Tibial nerve (tissue), 4 donors: ENCODE measurements at regions not wholly inside any gene's neighbourhood (a gene's known extent, or its start where the extent isn't known, plus 50 kb on each side); places are given as distances from the start of the nearest gene placed in this dataset.

Experiments used
- DNase-seq, 2 donors: peaks; one replicate each; pipeline ENCODE4 v3.0.0-alpha.2; 2019; ENCODE audit warnings: low spot score in 2 of 2
- H3K27ac ChIP-seq, 4 donors: fragments of 200-600 bp; sonication (generic) in 3 of 4; one replicate each; pipeline ENCODE4 v1.5.1; 2017 to 2019; ENCODE audit warnings: mild to moderate bottlenecking in 1 of 4
- H3K27me3 ChIP-seq, 2 donors: fragments of 200-600 bp; sonication (generic) in 1 of 2; one replicate each; pipeline versions ENCODE4 v1.5.1 to v1.6.0; 2017 to 2019
- H3K36me3 ChIP-seq, 3 donors: fragments of 200-600 bp; sonication (generic); one replicate each; pipeline ENCODE4 v1.5.1; 2018 to 2019
- H3K4me1 ChIP-seq, 4 donors: fragments of 200-600 bp; sonication (generic) in 3 of 4; one replicate each; pipeline ENCODE4 v1.5.1; 2017 to 2019
- H3K4me3 ChIP-seq, 4 donors: fragments of 200-600 bp; sonication (generic) in 3 of 4; one replicate each; pipeline ENCODE4 v1.5.1; 2017 to 2019; ENCODE audit warnings: mild to moderate bottlenecking in 1 of 4, moderate library complexity in 1 of 4
- H3K9me3 ChIP-seq, 4 donors: fragments of 200-600 bp; sonication (generic) in 3 of 4; one replicate each; pipeline ENCODE4 v1.5.1; 2017 to 2019
- CTCF ChIP-seq, 5 experiments: fragments of 200-600 bp in 3 of 5; fragments of 450-650 bp in 2 of 5; sonication (generic) in 3 of 5; IDR thresholded peaks; one replicate each; pipeline ENCODE4 v1.5.1; 2016 to 2019; ENCODE audit warnings: antibody characterized with exemption in 5 of 5, mild to moderate bottlenecking in 3 of 5, moderate library complexity in 2 of 5
- EP300 ChIP-seq, 2 donors: sonication (generic); formaldehyde crosslinking; IDR thresholded peaks; one replicate each; pipeline ENCODE4 v1.6.1; 2017; ENCODE audit warnings: antibody characterized with exemption in 2 of 2, mild to moderate bottlenecking in 1 of 2
- POLR2A ChIP-seq, 2 donors: fragments of 450-650 bp; IDR thresholded peaks; one replicate each; pipeline ENCODE4 v1.6.1; 2017; ENCODE audit warnings: antibody characterized with exemption in 2 of 2, mild to moderate bottlenecking in 2 of 2, moderate library complexity in 2 of 2
- WGBS, 2 donors: methylation state at CpG; one replicate each; pipeline ENCODE4 v1.1.5; 2018; 5-methylcytosine and 5-hydroxymethylcytosine counted together

DNA sequence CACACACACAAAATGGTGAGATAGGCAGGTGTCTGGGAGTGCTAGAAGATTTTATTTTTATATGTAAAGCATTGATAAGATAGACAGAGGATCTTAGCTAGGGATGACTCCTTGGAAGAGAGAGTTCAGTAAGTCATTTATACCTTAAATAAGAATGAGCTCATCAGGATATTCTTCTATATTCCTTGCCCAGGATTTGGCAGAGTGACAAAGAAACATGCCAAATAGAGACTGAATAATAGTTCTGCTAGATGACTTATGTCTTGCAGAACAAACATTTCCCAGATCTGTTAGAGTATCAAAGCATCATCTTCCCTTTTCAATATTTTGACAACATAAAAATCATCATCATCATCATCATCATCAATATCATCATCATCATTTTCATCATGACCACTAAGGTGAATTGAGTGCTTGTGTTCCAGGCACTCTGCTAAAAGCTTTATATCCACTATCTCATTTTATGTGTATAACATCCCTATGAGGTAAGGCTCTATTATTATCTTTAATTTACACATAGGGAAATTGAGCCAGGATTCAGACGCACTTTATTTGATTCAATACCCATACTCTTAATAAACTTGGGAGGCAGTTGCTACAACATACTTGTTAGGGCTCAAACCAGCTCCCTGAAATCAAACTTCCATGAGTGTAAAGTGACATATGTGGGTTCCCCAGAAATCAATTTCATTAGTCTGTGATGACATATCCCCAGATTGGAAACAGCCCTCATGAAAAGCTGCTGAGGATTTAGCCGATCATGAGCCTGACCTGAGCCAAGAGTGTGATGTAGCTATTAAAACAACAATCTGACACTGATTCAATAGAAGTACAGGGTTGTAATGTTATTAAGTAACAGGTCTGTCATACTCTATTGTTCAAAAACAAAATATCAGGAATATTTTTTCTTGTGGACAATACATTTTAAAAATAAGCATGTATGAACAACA lies 176.3 kb upstream of the SEMA6A start:
- Histone ChIP-seq H3K4me1 (no peaks in the 10 kb centered on the region), H3K27ac (no peak overlapping the region), H3K27me3 (no peaks in the 10 kb centered on the region), H3K9me3 (no peaks in the 10 kb centered on the region), H3K4me3 (no peak overlapping the region), H3K36me3 (no peaks in the 10 kb centered on the region)
- no peak for DNase-seq
- 80 to 92% methylated on average over 2 of the region's 2 CpGs for WGBS, 2 donors
- TF ChIP-seq CTCF (IDR thresholded peaks at IDR 0.05) (no peak), EP300 (IDR thresholded peaks at IDR 0.05) (no peak), POLR2A (IDR thresholded peaks at IDR 0.05) (no peak)

- Histone ChIP-seq H3K4me3 (no peak overlapping the region), H3K36me3 (no peaks in the 10 kb centered on the region), H3K27me3 (no peaks in the 10 kb centered on the region), H3K9me3 (peaks cover 0 to 9% (median 0%) of the 10 kb centered on the region in 4 donors), H3K27ac (peak overlapping the region in 1 of 4 donors; percentile 28), H3K4me1 (no peaks in the 10 kb centered on the region)
- 58 to 64% methylated on average over 1 of the region's 1 CpG for WGBS, 2 donors
- TF ChIP-seq EP300 (IDR thresholded peaks at IDR 0.05) (no peak), CTCF (IDR thresholded peaks at IDR 0.05) (no peak), POLR2A (IDR thresholded peaks at IDR 0.05) (no peak)
- DNase-seq: peak in 1 of 2 donors; percentile 7
Measured at GRCh38 chr5:116747881-116748280, 173.3 kb upstream of the SEMA6A start.

GRCh38 chr5:116746668-116747067 lies 172.0 kb upstream of the SEMA6A start:
- no peaks in the 10 kb centered on the region for H3K27me3 ChIP-seq
- H3K36me3 ChIP-seq: no peaks in the 10 kb centered on the region
- no peak overlapping the region for H3K4me3 ChIP-seq
- peaks cover 0 to 9% (median 0%) of the 10 kb centered on the region in 4 donors for H3K9me3 ChIP-seq
- TF ChIP-seq CTCF (IDR thresholded peaks at IDR 0.05) (no peak), POLR2A (IDR thresholded peaks at IDR 0.05) (no peak), EP300 (IDR thresholded peaks at IDR 0.05) (no peak)
- no peak overlapping the region for H3K27ac ChIP-seq
- no peak for DNase-seq
- 68 to 77% methylated on average over 3 of the region's 3 CpGs for WGBS, 2 donors
- H3K4me1 ChIP-seq: no peaks in the 10 kb centered on the region

- Histone ChIP-seq H3K9me3 (peaks cover 0 to 9% (median 0%) of the 10 kb centered on the region in 4 donors), H3K36me3 (no peaks in the 10 kb centered on the region), H3K27ac (no peak overlapping the region), H3K27me3 (no peaks in the 10 kb centered on the region), H3K4me3 (no peak overlapping the region), H3K4me1 (peaks cover 0 to 25% (median 0%) of the 10 kb centered on the region in 4 donors)
- WGBS, 2 donors: 100% methylated on average over 1 of the region's 1 CpG
- TF ChIP-seq POLR2A (IDR thresholded peaks at IDR 0.05): no peak
- no peak for TF ChIP-seq CTCF (IDR thresholded peaks at IDR 0.05)
- no peak for TF ChIP-seq EP300 (IDR thresholded peaks at IDR 0.05)
- no peak for DNase-seq
Measured at GRCh38 chr5:116740771-116741170, 166.1 kb upstream of the SEMA6A start.

- Histone ChIP-seq H3K9me3 (peaks cover 0 to 9% (median 0%) of the 10 kb centered on the region in 4 donors), H3K36me3 (no peaks in the 10 kb centered on the region), H3K4me1 (peaks cover 0 to 26% (median 0%) of the 10 kb centered on the region in 4 donors), H3K4me3 (peak overlapping the region in 1 of 4 donors; percentile 8), H3K27ac (peak overlapping the region in 1 of 4 donors; percentile 48), H3K27me3 (no peaks in the 10 kb centered on the region)
- no peak for DNase-seq
- WGBS, 2 donors: 45 to 58% methylated on average over 9 of the region's 9 CpGs
- TF ChIP-seq EP300 (IDR thresholded peaks at IDR 0.05) (peak in 1 of 2 donors; percentile 20), CTCF (IDR thresholded peaks at IDR 0.05) (no peak), POLR2A (IDR thresholded peaks at IDR 0.05) (no peak)
Measured at GRCh38 chr5:116739571-116739970, 164.9 kb upstream of the SEMA6A start.
